Uterus (tissue), 3 donors: ENCODE measurements at regions not wholly inside any gene's neighbourhood (a gene's known extent, or its start where the extent isn't known, plus 50 kb on each side); places are given as distances from the start of the nearest gene placed in this dataset.

Source experiments
- DNase-seq, 2 donors: peaks; one replicate each; pipeline ENCODE4 v3.0.0-alpha.2; 2019 to 2020
- H3K27ac ChIP-seq, 2 donors: fragments of 200-600 bp; sonication (generic); 1 replicate in 1 of 2; 2 replicates in 1 of 2; pipeline ENCODE4 v1.5.1; 2016 to 2018
- H3K27me3 ChIP-seq, 2 donors: fragments of 200-600 bp; sonication (generic); one replicate each; pipeline ENCODE4 v1.5.1; 2018 to 2019; ENCODE audit warnings: control low read depth in 1 of 2
- H3K36me3 ChIP-seq, 2 donors: fragments of 200-600 bp; sonication (generic); one replicate each; pipeline ENCODE4 v1.5.1; 2019; ENCODE audit warnings: control low read depth in 1 of 2
- H3K4me1 ChIP-seq, 2 donors: fragments of 200-600 bp; sonication (generic); one replicate each; pipeline ENCODE4 v1.5.1; 2018 to 2019; ENCODE audit warnings: control low read depth in 1 of 2
- H3K4me3 ChIP-seq, 2 donors: fragments of 200-600 bp; sonication (generic); 1 replicate in 1 of 2; 2 replicates in 1 of 2; pipeline ENCODE4 v1.5.1; 2018 to 2019; ENCODE audit warnings: mild to moderate bottlenecking in 1 of 2
- H3K9me3 ChIP-seq, 2 donors: fragments of 200-600 bp; sonication (generic); one replicate each; pipeline ENCODE4 v1.5.1; 2019; ENCODE audit warnings: control low read depth in 1 of 2
- POLR2A ChIP-seq, 2 donors: fragments of 450-650 bp; IDR thresholded peaks; one replicate each; pipeline ENCODE4 v1.6.1; 2016; ENCODE audit warnings: antibody characterized with exemption in 2 of 2, mild to moderate bottlenecking in 1 of 2, moderate library complexity in 1 of 2
- intact Hi-C: fragments of 100-400 bp; cut with DNase I; formaldehyde crosslinking; loops from one replicate; pipeline ENCODE4 v1.15.1; 2023; ENCODE audit warnings: low total_unique reads
- TF ChIP-seq, protein P1 (sequence below), 4 experiments: fragments of 200-600 bp in 2 of 4; fragments of 450-650 bp in 2 of 4; sonication (generic) in 2 of 4; IDR thresholded peaks; one replicate each; pipeline ENCODE4 v1.5.1; 2016 to 2019; ENCODE audit warnings: antibody characterized with exemption in 4 of 4, mild to moderate bottlenecking in 2 of 4, moderate library complexity in 1 of 4
- donor health status: DM: yes; HTN: yes; CAD: no.

DNA sequence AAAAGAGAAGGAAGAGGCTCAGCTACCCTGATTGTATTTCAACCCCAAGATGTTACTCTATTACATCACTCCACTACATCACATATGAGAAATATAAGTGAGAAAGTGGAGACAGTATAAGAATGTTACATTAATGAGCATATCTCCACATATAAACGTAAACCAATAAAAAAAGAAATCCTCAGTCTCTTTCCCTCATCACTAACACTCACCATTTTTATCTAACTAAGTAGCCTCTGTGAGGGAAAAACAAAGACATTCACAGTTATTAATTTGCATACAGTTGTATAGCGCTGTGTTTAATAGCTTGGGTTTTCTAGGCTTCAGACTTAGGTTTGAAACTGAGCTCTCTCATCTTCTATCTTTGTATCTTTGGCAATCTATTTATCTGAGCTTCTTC, 489.1 kb upstream of the LRRTM4 start:
- Histone ChIP-seq H3K36me3 (no peaks in the 10 kb centered on the region), H3K9me3 (no peaks in the 10 kb centered on the region), H3K27me3 (no peaks in the 10 kb centered on the region), H3K27ac (no peak overlapping the region), H3K4me3 (no peak overlapping the region), H3K4me1 (no peaks in the 10 kb centered on the region)
- TF ChIP-seq, protein P1, sequence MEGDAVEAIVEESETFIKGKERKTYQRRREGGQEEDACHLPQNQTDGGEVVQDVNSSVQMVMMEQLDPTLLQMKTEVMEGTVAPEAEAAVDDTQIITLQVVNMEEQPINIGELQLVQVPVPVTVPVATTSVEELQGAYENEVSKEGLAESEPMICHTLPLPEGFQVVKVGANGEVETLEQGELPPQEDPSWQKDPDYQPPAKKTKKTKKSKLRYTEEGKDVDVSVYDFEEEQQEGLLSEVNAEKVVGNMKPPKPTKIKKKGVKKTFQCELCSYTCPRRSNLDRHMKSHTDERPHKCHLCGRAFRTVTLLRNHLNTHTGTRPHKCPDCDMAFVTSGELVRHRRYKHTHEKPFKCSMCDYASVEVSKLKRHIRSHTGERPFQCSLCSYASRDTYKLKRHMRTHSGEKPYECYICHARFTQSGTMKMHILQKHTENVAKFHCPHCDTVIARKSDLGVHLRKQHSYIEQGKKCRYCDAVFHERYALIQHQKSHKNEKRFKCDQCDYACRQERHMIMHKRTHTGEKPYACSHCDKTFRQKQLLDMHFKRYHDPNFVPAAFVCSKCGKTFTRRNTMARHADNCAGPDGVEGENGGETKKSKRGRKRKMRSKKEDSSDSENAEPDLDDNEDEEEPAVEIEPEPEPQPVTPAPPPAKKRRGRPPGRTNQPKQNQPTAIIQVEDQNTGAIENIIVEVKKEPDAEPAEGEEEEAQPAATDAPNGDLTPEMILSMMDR (IDR thresholded peaks at IDR 0.05): no peak
- no peak for TF ChIP-seq POLR2A (IDR thresholded peaks at IDR 0.05)
- DNase-seq: no peak
- intact Hi-C loops: no loop called here

DNA sequence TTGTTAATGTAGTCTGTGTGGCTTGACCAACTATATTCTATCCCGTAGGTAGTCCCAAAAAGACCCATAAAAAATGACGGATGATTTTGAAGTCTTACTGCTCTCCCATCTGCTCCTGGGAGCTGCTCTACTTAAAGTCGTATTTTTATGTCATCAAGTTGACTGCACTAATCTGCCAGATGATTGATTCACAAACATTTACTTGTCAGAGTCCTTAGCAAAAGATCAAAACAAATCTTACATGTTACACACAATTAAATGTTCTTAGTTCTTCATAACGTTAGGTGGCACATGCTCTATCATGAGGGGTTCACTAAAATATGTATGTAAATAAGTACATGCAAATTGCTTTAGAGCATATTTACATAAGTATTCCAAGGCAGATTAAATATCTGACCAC, 498.3 kb upstream of the LRRTM4 start:
- Histone ChIP-seq H3K27me3 (no peaks in the 10 kb centered on the region), H3K27ac (no peak overlapping the region), H3K9me3 (no peaks in the 10 kb centered on the region), H3K4me1 (no peaks in the 10 kb centered on the region), H3K4me3 (no peak overlapping the region), H3K36me3 (peaks cover 0 to 3% of the 10 kb centered on the region in 2 donors)
- TF ChIP-seq POLR2A (IDR thresholded peaks at IDR 0.05): no peak
- TF ChIP-seq, protein P1 (IDR thresholded peaks at IDR 0.05): no peak
- DNase-seq: no peak
- intact Hi-C loops: no loop called here

DNA sequence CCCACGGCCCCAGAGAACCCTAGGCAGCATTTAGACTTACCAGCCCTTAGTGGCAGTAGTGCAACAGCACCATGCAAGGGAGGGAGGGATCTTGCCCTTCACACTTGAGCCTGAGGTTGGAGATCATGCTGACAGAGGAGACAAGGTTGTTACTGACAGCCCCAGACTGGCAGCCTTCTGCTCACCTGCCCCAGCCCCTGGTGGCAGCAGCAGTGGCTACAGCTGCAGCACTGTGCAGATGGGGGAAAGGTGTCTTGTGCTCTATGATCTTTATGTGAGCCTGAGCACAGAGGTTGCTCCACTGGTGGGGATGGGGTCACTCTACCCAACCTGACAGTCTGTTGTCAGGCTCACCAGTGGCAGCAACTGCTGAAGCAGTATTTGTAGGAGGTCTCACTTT, 501.2 kb upstream of the LRRTM4 start:
- peaks cover 0 to 3% of the 10 kb centered on the region in 2 donors for H3K36me3 ChIP-seq
- TF ChIP-seq, protein P1 (IDR thresholded peaks at IDR 0.05): no peak
- TF ChIP-seq POLR2A (IDR thresholded peaks at IDR 0.05): no peak
- intact Hi-C loops: no loop called here
- no peaks in the 10 kb centered on the region for H3K4me1 ChIP-seq
- H3K9me3 ChIP-seq: no peaks in the 10 kb centered on the region
- no peak overlapping the region for H3K4me3 ChIP-seq
- H3K27ac ChIP-seq: no peak overlapping the region
- DNase-seq: no peak
- H3K27me3 ChIP-seq: no peaks in the 10 kb centered on the region

DNA sequence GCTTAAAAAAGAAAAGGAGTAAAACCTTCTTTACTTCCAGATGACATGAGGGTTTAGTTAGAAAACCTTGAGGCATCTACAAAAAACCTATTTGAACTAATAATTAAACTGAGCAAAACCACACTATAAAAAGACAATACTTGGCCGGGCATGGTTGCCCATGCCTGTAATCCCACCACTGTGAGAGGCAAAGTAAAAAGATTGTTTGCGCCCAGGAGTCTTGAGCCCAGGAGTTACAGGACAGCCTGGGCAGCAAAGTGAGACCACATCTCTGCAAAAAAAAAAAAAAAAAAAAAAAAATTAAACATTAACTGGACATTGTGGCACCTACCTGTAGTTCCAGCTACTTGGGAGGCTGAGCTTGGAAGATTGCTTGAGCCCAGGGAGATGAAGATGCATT, 502.8 kb upstream of the LRRTM4 start:
- H3K9me3 ChIP-seq: no peaks in the 10 kb centered on the region
- peaks cover 0 to 3% of the 10 kb centered on the region in 2 donors for H3K36me3 ChIP-seq
- H3K4me3 ChIP-seq: no peak overlapping the region
- TF ChIP-seq, protein P1 (IDR thresholded peaks at IDR 0.05): no peak
- no peak for TF ChIP-seq POLR2A (IDR thresholded peaks at IDR 0.05)
- no peak overlapping the region for H3K27ac ChIP-seq
- no peaks in the 10 kb centered on the region for H3K27me3 ChIP-seq
- no peak for DNase-seq
- intact Hi-C loops: no loop called here
- no peaks in the 10 kb centered on the region for H3K4me1 ChIP-seq

DNA sequence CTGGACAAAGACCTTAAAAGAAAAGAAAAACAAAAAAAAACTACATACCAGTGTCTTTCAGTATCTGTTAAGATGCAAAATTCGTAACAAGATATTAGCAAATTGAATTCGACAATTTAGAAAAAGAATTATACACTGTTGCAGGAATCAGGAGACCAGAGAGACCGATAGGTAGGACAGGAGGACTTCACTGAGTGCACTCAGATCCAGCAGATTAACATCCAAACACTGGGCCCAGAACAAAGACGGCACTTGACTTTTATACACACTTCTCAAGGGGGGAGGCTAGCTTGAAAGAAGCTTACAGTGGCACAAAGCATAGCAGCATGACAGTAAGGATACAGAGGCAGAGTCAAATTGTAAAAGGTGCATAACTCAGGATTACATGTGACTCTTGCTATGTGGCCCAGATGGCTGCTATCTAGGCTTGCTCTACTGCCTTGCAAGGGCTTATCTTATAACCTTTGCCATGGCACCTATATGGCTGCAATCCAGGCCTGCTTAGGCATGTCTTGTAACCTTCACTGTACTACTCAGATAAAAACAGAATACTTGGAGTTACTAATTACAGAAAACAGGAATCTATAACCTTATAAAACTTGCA, 507.3 kb upstream of the LRRTM4 start:
- intact Hi-C loops: no loop called here
- no peaks in the 10 kb centered on the region for H3K9me3 ChIP-seq
- no peaks in the 10 kb centered on the region for H3K27me3 ChIP-seq
- no peaks in the 10 kb centered on the region for H3K4me1 ChIP-seq
- H3K4me3 ChIP-seq: no peak overlapping the region
- H3K27ac ChIP-seq: no peak overlapping the region
- no peak for DNase-seq
- H3K36me3 ChIP-seq: peaks cover 0 to 2% of the 10 kb centered on the region in 2 donors
- TF ChIP-seq, protein P1 (IDR thresholded peaks at IDR 0.05): no peak
- TF ChIP-seq POLR2A (IDR thresholded peaks at IDR 0.05): no peak
